Anterior cingulate cortex (tissue), 58 donors: ENCODE measurements at regions not wholly inside any gene's neighbourhood (a gene's known extent, or its start where the extent isn't known, plus 50 kb on each side); places are given as distances from the start of the nearest gene placed in this dataset.

Experiments used
- DNase-seq, 58 donors: peaks; one replicate each; lab custom pipeline; 2025; lab: John Stamatoyannopoulos, UW

DNA sequence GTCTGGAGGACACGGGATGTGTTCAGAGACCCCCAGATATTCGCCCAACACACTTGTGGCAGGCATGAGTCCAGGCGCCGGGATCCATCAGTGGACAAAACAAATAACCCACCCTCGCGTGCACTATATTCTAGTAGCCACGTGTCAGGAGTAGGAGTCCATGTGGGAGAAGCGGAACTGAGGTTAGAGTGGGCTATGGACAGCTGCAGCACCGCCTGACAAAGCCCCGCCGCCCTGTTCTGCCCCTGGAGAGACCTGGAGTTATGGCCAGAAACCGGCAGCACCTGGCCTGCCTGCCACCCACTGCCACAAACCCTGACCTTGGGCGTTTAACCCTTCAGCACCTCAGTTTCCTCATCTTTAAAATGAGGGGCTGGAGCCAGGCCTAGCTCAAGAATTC, 181.0 kb upstream of the RNF32 start:
- DNase-seq = no peak

DNA sequence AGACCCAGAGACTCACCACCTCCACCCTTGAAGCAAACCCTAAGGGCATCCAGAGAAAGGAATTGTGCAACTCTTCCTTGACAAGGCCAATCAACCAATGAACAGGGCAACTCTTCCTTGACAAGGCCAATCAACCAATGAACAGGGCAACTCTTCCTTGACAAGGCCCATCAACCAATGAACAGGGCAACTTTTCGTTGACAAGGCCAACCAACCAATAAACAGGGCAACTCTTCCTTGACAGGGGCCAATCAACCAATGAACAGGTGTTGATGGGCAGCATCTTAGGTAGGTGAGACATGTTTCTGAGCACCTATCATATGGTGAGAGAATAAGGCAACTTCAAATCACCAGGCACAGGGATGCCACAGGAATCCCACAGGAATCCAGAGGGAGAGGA, 181.5 kb upstream of the RNF32 start:
- no peak for DNase-seq

DNA sequence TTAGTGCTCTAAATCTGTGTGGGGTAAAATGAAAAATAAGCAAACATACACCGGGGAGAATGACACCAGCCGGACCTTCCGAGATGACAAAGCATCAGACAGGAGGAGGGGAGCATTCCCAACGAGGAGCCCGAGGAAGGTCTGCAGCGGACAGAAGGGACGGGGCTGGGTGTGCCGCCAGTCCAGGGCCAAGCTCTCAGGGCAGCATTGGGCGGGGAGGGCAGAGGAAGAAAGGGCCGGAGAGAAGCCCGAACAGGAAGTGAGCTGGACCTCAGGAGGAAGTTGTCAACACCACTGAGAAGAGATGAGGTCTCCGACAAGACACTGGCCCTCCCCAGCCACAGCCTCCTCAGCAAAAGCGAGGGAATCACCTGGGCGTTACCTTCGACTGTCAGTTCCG, 182.6 kb upstream of the RNF32 start:
- no peak for DNase-seq

DNA sequence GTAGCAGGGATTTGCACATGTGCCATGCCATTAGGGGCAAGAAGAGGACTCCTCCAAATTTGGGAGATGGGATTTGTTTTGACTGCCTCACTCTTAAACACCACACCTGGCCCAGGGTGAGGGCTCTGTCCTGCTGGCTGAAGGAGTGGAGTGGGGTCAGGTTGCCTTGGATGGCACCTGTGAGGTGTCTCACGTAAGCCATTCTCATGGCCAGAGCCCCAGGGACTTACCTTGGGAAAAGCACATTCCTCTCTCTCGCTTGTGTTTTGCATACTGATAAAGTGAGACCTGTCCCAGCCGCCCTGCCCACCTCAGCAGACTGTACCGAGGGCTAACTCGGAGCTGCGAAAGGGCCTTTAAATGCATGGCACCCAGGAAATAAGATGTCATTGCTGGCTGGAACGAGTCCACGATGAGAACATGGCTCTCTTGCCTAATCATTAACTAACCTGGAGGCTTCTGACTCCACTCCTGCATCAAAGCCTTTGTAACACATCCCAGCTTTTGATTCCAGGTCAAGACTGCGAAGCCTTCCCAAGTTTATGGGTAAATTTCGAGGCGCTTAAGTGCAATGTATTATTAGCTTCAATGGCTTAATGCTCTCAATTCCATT, 184.0 kb upstream of the RNF32 start:
- DNase-seq = no peak

DNA sequence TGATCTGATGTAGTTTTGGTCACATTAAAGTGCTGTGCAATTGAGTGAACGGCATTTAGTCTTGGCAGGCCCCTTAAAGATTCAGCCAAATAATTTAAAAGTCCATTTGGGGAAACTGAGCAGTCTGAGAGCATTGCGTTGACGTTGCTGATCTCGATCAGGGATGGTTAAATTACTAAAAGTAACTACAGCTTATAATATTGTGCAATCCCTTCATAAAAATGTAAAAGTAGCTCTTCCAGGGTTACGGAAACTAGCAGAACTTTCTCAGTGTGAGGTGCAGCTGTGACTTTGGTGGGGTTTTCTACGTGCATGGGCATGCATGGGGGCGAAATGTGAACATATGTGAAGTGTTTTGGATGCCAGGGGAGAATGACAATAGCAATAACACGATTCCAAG, 184.5 kb upstream of the RNF32 start:
- DNase-seq = no peak

DNA sequence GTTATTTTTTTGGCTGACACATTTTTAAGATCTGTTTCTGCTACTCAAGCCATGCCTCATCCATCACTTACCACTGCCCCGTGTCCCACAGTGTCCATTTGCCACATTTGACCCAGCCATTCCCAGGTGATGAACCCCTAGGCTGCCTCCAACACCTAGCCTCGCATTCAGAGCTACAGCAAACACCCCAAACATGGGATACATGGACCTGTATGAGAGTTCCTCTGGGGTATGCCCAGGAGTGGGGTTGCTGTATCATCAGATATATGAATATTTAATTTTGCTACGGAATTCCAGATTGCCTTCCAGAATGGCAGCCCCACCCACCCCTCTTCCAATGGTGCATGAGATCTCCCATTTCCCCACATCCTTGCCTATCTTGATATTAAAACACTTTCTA, 190.1 kb upstream of the RNF32 start:
- no peak for DNase-seq

DNA sequence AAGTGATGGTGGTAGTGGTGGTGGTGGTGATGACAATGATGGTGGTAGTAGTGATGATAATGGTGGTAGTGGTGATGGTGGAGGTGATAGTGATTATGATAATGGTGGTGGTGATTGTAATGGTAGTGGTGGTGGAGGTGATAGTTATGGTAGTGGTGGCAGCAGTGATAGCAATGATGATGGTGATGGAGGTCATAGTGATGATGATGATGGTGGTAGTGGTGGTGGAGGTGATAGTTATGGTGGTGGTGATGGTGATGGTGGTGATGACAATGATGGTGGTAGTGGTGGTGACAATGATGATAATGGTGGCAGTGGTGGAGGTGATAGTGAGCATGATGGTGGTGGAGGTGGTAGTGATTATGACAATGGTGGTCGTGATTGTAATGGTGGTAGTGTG, 191.7 kb upstream of the RNF32 start:
- no peak for DNase-seq

DNA sequence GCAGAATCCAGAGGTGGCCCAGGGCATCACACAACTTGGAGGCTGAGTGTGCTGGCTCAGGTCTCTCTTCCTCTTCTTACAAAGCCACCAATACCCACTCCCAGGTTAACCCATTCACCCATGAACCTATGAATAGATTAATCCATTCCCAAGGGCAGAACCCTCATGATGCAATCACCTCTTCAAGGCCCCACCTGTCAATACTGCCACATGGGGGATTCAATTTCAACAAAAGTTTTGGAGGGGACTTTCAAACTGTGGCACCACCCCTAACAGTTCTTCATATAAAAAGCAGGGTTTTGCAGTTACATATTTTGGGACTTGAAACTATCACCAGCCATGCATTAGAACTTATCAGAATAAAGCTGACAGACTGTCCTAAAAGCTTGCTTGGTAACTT, 193.6 kb upstream of the RNF32 start:
- no peak for DNase-seq

DNA sequence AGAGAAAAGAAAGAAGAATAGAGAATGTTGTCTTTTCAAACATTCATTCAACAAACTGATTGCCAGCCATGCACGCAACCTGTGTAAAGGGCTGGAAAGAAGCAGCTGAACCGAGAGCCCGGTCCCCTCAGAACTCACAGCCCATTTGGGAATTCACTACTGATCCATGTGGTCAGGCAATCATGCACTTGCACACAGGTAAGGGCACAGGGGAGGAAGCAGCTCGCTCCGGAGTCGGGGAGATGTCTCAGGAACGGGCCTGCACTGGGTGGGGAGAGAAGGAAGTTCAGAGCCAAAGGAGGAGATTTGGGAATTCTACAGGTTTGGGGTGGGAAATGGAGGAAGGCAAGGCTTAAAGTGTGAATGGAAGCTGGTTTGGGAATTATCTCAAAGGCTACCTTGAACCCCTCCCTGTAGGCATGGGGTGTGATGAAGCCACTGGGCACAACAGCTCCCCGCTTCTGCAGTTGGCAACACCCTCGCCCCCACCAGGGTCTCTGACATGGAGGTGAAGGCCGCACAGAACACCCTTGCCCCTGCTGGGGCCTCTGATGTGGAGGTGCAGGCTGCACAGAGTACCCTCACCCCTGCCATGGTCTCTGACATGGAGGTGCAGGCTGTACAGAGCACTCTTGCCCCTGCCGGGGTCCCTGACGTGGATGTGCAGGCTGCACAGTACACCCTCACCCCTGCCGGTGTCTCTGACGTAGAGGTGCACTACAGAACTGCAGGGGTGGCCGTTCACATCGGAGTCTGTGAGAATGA, 194.4 kb upstream of the RNF32 start:
- DNase-seq = no peak

DNA sequence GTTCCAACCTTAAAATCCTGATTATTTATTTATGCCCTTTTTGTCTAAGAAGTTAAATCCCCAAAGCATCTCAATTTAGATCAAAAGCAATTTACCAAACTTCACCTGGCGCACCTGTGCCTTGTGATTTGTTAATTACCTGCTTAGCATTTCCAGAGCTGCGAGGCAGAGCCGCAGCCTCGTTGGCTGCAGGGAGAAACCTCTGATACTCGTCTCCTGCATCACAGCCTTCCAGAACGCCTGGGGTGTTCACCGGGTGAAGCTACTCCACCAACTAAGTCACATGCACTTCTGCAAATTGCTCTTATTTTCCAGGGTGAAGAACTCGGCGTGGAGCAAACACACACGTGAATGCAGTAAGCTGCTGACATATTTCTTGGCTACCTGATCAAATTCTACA, 198.1 kb upstream of the RNF32 start:
- no peak for DNase-seq

DNA sequence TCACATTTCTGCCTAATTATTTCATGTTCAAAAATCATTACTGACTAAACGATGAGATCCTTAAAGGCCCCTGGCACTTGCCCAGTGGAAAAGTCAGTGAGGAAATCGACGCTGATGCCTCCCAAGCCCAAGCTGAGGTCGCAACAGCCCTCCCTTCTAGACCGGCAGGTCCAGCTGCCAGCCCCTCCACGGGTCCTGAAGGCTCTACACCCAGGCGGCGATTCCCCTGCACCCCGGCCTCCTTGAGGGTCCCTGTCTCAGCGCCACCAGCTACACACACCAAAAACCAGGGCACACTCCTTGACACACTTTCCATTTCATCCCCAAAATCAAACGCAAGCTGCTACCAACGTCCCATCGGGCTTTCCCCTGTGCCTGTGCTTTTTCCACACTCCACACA, 200.1 kb upstream of the RNF32 start:
- no peak for DNase-seq

DNA sequence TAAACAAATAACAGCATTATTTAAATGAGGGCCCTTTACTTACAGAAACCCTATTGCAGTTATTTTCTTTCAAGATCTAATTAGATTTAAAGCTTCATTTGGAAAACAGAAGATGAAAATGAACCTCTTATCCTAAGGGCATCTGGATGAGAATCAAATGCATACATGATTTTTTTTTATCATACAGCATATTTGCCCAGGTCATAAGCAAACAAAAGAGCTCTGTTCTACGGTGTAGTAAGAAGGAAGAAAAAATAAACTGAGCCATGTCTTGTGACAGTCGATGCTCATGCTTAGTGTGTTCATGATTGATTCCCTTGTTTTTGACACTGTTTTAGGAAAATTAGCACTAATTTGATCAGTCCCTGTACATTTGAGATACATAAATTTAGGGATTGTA, 202.6 kb upstream of the RNF32 start:
- DNase-seq = no peak

DNA sequence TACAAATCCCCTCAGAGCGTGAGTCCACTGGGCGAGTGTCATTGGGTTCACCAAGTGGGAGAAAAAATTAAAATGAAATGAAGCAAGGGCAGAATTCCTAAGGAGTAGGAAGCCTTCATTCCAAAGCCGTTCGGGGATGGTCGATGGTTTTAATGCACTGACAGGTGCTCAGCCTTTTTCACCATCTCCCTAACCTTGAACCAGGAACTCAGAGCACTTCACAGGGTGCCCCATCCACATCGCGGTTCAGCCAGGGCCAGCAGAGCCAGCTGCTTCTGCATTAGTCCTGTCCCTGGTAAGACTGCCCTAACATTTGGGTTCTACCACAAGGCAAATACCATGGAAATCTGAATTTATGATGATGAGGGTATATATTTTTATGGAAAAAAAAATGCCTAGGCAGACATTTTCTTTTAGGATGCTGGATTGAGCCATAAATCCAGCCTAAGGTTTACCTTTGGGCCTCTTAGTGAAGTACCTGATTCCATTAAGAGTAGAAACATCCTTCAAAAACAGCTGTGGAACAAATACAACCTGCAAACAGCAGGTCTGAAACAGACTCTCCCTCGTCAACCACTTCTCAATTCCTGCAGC, 203.5 kb upstream of the RNF32 start:
- no peak for DNase-seq

DNA sequence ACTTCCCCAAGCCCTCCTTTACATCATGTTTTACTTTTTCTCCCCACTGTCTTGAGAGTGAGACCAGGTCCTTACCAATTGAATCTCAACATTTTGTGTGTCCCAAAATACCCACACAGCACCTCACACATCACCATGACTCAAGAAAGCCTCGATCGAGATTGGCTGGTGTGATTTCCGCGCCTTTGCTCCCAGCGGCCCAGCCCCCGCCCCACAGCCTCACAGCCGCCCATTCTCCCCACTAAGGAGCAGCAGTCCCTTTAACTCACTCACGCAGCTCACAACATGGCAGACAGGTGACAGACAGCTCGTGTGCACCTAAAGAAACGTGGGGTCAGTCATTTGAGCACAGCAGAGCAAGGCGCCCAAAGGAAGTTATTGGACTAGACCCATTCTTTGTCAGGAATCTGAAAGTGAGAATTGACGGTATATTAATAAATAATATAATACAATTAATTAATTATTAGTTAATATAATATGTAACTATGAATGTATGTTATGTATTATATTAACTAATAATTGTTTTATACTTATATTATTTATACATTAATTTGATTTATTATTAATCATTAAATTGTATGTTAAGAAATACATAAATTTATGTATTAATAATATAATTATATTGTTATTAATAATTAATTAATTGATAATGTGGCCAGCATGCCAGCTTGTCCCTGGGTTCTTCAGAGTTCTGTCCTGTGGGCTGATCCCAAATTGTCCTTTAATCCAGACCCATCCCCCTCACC, 204.9 kb upstream of the RNF32 start:
- no peak for DNase-seq

DNA sequence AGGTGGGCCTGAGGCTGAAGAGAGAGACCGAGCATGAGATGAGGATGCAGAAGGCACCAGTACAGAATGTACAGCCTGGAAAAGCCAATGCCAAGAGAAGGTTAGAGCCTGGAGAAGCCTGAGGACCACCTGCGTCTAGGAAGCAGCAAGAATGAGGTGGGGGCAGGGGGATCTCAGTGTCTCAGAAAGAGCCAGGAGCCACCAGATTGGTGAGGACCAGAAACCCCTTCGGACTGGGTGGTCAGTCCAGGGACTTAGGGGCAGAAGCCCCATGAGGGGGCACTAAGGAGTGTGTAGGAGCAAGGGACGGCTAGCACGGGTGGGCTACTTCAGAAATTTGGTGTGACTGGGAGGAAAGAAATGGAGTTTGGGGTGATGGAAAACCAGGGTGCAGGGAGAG, 205.9 kb upstream of the RNF32 start:
- DNase-seq = no peak

DNA sequence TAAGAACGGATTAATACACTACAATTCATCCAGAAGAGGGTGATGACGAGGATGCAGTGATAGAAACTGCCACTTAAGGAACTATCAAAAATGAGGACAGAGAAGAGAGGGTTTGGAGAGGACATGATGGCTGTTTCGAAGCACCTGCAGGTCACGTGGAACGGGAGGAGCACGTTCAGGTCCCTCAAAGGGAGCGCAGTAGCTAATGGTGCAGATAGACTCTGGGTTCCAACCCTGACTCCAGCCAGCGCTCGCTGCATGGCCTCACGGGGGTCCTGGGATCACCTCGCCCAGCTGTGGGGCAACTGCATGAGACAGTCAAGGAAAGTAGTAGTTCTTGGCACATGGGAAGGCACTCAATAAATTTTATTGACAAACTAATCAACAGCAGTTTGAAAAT, 208.6 kb upstream of the RNF32 start:
- DNase-seq = no peak

DNA sequence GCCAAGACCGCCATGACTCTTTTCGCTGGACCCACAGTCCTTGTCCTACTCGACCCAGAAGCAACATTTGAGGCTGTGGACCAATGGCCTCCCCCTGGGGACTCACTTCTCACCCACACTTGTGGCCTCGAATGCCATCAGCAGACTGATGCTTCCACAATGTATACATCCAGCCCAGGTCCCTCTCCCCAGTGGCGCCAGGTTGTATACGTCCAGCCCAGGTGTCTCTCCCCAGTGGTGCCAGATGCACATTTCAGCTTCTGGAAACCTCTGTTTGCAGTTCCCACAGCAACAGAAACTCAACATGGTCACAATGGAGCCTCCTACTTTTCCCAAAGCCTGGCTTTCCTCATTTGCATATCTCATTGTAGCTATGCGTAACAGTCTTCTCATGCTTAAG, 210.5 kb upstream of the RNF32 start:
- no peak for DNase-seq

DNA sequence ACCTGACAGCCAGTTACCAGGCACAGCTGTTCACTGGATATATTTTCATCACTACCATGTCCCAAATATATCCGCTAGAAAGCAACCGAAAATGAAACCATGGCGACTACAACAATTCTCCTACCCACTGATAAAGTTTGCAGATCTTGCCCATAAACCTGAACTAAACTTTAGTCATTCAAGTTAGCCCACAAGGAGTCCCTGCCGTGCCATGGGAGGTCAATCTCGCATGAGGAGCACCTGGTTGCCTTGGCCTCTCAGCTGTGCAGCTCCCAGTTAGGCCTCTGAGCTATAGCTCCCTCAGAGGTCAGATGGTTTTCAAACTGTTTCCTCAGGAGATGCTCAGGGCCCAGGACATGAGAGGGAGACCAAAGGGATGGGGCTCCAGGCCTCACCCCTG, 211.1 kb upstream of the RNF32 start:
- DNase-seq = no peak

DNA sequence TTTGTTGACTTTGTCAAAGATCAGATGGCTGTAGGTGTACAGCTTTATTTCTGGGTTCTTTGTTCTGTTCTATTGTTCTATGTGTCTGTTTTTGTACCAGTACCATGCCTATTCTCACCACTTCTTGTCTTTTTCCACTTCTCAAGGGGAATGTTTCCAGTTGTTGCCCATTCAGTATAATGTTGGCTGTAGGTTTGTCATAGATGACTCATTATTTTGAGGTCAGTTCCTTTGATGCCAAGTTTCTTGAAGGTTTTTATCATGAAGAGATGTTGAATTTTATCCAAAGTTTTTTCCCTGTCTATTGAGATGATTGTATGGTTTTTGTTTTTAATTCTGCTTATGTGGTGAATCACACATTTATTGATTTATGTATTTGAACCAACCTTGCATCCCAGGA, 216.7 kb upstream of the RNF32 start:
- no peak for DNase-seq

DNA sequence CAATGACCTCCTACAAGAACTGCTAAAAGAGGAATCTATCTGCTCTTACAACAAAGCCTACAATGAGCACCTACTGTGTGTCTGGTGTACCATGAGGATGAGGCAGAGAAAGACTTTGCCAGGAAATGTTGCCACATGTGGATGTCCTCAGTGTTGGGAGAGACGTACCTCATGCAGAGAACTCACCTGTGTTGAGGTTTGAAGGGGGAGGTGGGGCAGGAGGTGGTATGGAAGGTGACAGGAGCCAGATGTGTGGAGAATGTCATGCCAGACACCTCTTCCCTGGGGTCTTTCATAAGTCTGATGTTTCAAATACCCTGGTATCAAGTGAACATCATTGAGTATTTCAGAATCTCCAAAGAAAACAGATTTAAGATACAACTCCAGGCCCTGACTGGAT, 220.1 kb upstream of the RNF32 start:
- DNase-seq = no peak

DNA sequence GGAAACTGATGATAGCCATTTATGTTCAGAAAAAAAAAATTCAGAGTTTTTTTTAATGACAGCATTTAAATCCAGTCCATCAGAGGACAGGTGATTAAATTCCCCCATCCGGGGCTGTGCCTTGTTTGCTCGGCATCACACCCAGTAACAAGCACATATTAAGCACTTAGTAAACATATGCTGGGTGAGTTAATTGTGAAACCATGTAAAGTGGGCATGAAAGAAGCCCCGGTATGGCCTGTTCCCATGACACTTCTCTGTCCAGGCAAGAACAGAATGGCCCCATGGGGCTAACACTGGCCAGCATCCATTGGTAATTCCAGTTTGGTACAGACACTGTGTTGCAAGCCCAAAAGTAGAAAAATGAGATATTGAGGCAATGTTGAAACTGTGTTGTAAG, 220.8 kb upstream of the RNF32 start:
- DNase-seq = no peak

DNA sequence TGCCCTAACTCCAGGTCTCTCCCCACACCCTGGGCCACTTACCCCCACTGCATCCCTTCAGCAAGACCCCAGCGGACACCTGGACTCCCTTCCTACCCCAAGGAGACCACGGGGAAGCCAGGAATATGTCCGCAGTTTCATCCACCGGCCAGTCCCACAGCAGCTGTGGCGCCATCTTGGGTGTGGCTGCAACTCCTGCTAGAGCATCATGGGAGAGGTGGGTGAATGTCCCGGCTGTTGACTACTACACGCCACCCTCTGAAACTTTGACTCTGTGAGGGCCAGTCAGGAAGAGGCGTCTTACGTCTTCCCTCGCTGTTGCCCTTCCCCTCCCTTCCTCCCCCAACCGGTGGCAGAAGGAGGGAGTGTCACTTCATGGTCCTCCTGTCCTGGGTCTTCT, 238.3 kb upstream of the RNF32 start:
- no peak for DNase-seq
